H9 (cell line): ENCODE measurements at regions not wholly inside any gene's neighbourhood (a gene's known extent, or its start where the extent isn't known, plus 50 kb on each side); places are given as distances from the start of the nearest gene placed in this dataset.

Experiments
- DNase-seq: peaks from one replicate; pipeline ENCODE4 v3.0.0-alpha.2; 2017
- H2AFZ ChIP-seq: one replicate; pipeline ENCODE4 v1.6.1; 2013; ENCODE audit warnings: mild to moderate bottlenecking, low read length, control low read depth, moderate library complexity
- H2AK5ac ChIP-seq: 2 replicates; pipeline ENCODE4 v1.6.1; 2013; ENCODE audit warnings: low read length, control low read depth, mixed read lengths; ENCODE audit not compliant: insufficient read length
- H2BK120ac ChIP-seq: one replicate; pipeline ENCODE4 v1.6.1; 2013; ENCODE audit warnings: low read depth, mild to moderate bottlenecking, low read length, control low read depth, inconsistent platforms; ENCODE audit not compliant: poor library complexity, severe bottlenecking
- H2BK12ac ChIP-seq: 2 replicates; pipeline ENCODE4 v1.6.1; 2013; ENCODE audit warnings: low read length, control low read depth, mixed read lengths, low read depth; ENCODE audit not compliant: insufficient read length
- H2BK15ac ChIP-seq: 2 replicates; pipeline ENCODE4 v1.6.1; 2013; ENCODE audit warnings: low read depth, low read length, control low read depth
- H2BK20ac ChIP-seq: one replicate; pipeline ENCODE4 v1.6.1; 2013; ENCODE audit warnings: low read depth, mild to moderate bottlenecking, low read length, control low read depth, inconsistent platforms; ENCODE audit not compliant: poor library complexity, severe bottlenecking
- H2BK5ac ChIP-seq: 2 replicates; pipeline ENCODE4 v1.6.1; 2013; ENCODE audit warnings: low read length, control low read depth, mixed read lengths; ENCODE audit not compliant: insufficient read length
- H3K14ac ChIP-seq: 2 replicates; pipeline ENCODE4 v1.6.1; 2013; ENCODE audit warnings: low read length, control low read depth; ENCODE audit not compliant: insufficient read depth
- H3K18ac ChIP-seq: 2 replicates; pipeline ENCODE4 v1.6.1; 2013; ENCODE audit warnings: low read depth, mild to moderate bottlenecking, mixed read lengths, low read length, control low read depth; ENCODE audit not compliant: insufficient read length
- H3K23ac ChIP-seq: 2 replicates; pipeline ENCODE4 v1.6.1; 2013; ENCODE audit warnings: low read length, control low read depth, mixed read lengths, low read depth; ENCODE audit not compliant: insufficient read length
- H3K23me2 ChIP-seq: 2 replicates; pipeline ENCODE4 v1.6.1; 2013; ENCODE audit warnings: low read depth, mild to moderate bottlenecking, mixed read lengths, low read length, control low read depth; ENCODE audit not compliant: insufficient read length, poor library complexity, severe bottlenecking
- H3K27ac ChIP-seq: 2 replicates; pipeline ENCODE4 v1.5.1; 2013; ENCODE audit warnings: low read length, control low read depth, mixed read lengths, low read depth; ENCODE audit not compliant: insufficient read length
- H3K27me3 ChIP-seq: 2 replicates; pipeline ENCODE4 v1.6.1; 2013; ENCODE audit warnings: low read length, control low read depth, inconsistent platforms; ENCODE audit not compliant: insufficient read depth
- H3K4ac ChIP-seq: 2 replicates; pipeline ENCODE4 v1.6.1; 2013; ENCODE audit warnings: low read depth, mild to moderate bottlenecking, control low read depth, inconsistent platforms, low read length, moderate library complexity
- H3K4me1 ChIP-seq: 2 replicates; pipeline ENCODE4 v1.6.1; 2013; ENCODE audit warnings: low read length, control low read depth, inconsistent platforms; ENCODE audit not compliant: insufficient read depth
- H3K4me2 ChIP-seq: 2 replicates; pipeline ENCODE4 v1.6.1; 2013; ENCODE audit warnings: low read length, control low read depth, mixed read lengths; ENCODE audit not compliant: insufficient read length, insufficient read depth
- H3K56ac ChIP-seq: 2 replicates; pipeline ENCODE4 v1.6.1; 2013; ENCODE audit warnings: low read depth, mild to moderate bottlenecking, mixed read lengths, low read length, control low read depth; ENCODE audit not compliant: insufficient read length
- H3K79me1 ChIP-seq: 2 replicates; pipeline ENCODE4 v1.6.1; 2013; ENCODE audit warnings: low read depth, mild to moderate bottlenecking, moderate library complexity, low read length, control low read depth, inconsistent platforms; ENCODE audit not compliant: insufficient read depth, poor library complexity, severe bottlenecking
- H3K79me2 ChIP-seq: 2 replicates; pipeline ENCODE4 v1.6.1; 2013; ENCODE audit warnings: low read length, control low read depth, inconsistent platforms; ENCODE audit not compliant: insufficient read depth
- H3K9ac ChIP-seq: 2 replicates; pipeline ENCODE4 v1.6.1; 2013; ENCODE audit warnings: low read length, control low read depth, mixed read lengths; ENCODE audit not compliant: insufficient read length; ENCODE audit errors: extremely low read depth
- H3K9me3 ChIP-seq: one replicate; pipeline ENCODE4 v1.6.1; 2013; ENCODE audit warnings: low read depth, low read length, inconsistent platforms; ENCODE audit not compliant: control insufficient read depth
- H3T11ph ChIP-seq: one replicate; pipeline ENCODE4 v1.6.1; 2013; ENCODE audit warnings: mild to moderate bottlenecking, low read length, control low read depth, inconsistent platforms
- H4K20me1 ChIP-seq: one replicate; pipeline ENCODE4 v1.6.1; 2013; ENCODE audit not compliant: control insufficient read depth, insufficient read length, insufficient read depth
- H4K5ac ChIP-seq: 2 replicates; pipeline ENCODE4 v1.6.1; 2013; ENCODE audit warnings: low read depth, mild to moderate bottlenecking, mixed read lengths, low read length, control low read depth; ENCODE audit not compliant: insufficient read length
- H4K8ac ChIP-seq: replicated peaks from 2 replicates; pipeline ENCODE4 v1.6.1; 2013; ENCODE audit warnings: low read length, control low read depth, mixed read lengths, low read depth; ENCODE audit not compliant: insufficient read length
- H4K91ac ChIP-seq: 2 replicates; pipeline ENCODE4 v1.6.1; 2013; ENCODE audit warnings: low read depth, mild to moderate bottlenecking, moderate library complexity, mixed read lengths, low read length, control low read depth; ENCODE audit not compliant: insufficient read length
- H3K27ac Mint-ChIP-seq, 3 experiments: 2 replicates in 2 of 3; 3 replicates in 1 of 3; pipeline ENCODE4 v1.8.0; 2020 to 2021; ENCODE audit warnings: mixed read lengths in 3 of 3, mild to moderate bottlenecking in 1 of 3, moderate library complexity in 1 of 3
- H3K27me3 Mint-ChIP-seq: 2 replicates; pipeline ENCODE4 v1.8.0; 2021; ENCODE audit warnings: low read depth, mild to moderate bottlenecking, moderate library complexity, mixed read lengths
- H3K36me3 Mint-ChIP-seq, 3 experiments: 2 replicates in 2 of 3; 3 replicates in 1 of 3; pipeline ENCODE4 v1.8.0; 2020 to 2021; ENCODE audit warnings: low read depth in 3 of 3, mixed read lengths in 3 of 3; ENCODE audit not compliant: insufficient read depth in 1 of 3
- H3K4me1 Mint-ChIP-seq, 2 experiments: 2 replicates each; pipeline ENCODE4 v1.8.0; 2020; ENCODE audit warnings: mixed read lengths in 2 of 2
- H3K4me3 Mint-ChIP-seq, 2 experiments: 2 replicates in 1 of 2; 3 replicates in 1 of 2; pipeline ENCODE4 v1.8.0; 2020 to 2021; ENCODE audit warnings: mild to moderate bottlenecking in 2 of 2, mixed read lengths in 2 of 2, moderate library complexity in 1 of 2
- H3K9me3 Mint-ChIP-seq, 2 experiments: 2 replicates in 1 of 2; 3 replicates in 1 of 2; pipeline ENCODE4 v1.8.0; 2020; ENCODE audit warnings: mild to moderate bottlenecking in 2 of 2, mixed read lengths in 2 of 2, moderate library complexity in 1 of 2
- CTCF ChIP-seq: fragments of 200-600 bp; sonication (generic); conservative IDR thresholded peaks from 3 replicates; pipeline ENCODE4 v1.8.0; 2021; ENCODE audit warnings: antibody characterized with exemption, mild to moderate bottlenecking
- WGBS: extraction: QIAGEN DNeasy Blood & Tissue Kit; methylation state at CpG from one replicate; pipeline ENCODE4 v1.1.7; 2013; ENCODE audit warnings: missing lambda C conversion rate, low lambda C conversion rate, mixed read lengths; ENCODE audit not compliant: insufficient read length; ENCODE audit errors: extremely low coverage; 5-methylcytosine and 5-hydroxymethylcytosine counted together

- Mint-ChIP-seq H3K4me3 (no peak overlapping the region), H3K4me1 (peaks cover 0 to 4% of the 10 kb centered on the region in 2 experiments; a peak in 3 of 4 replicates), H3K36me3 (no peaks in the 10 kb centered on the region), H3K9me3 (no peaks in the 10 kb centered on the region), H3K27ac (no peak overlapping the region), H3K27me3 (peaks cover 3% of the 10 kb centered on the region; the same call in 1 of the 2 replicates)
- Histone ChIP-seq H2AK5ac (no peak overlapping the region), H3K79me2 (no peaks in the 10 kb centered on the region), H3K9ac (no peak overlapping the region), H3K56ac (no peak overlapping the region), H4K20me1 (no peaks in the 10 kb centered on the region), H2BK5ac (no peak overlapping the region), H3K23ac (no peak overlapping the region), H3K18ac (no peak overlapping the region), H3K4me2 (no peak overlapping the region), H4K5ac (no peak overlapping the region), H2BK120ac (no peak overlapping the region), H3K9me3 (no peaks in the 10 kb centered on the region), H3K4ac (no peak overlapping the region), H4K8ac (no peak overlapping the region), H2AFZ (no peak overlapping the region), H3K14ac (no peak overlapping the region), H3T11ph (no peak overlapping the region), H3K27ac (no peak overlapping the region), H3K79me1 (no peaks in the 10 kb centered on the region), H2BK15ac (no peak overlapping the region), H3K23me2 (no peaks in the 10 kb centered on the region), H3K27me3 (no peaks in the 10 kb centered on the region), H2BK12ac (no peak overlapping the region), H3K4me1 (no peaks in the 10 kb centered on the region; the same call in 1 of the 2 replicates), H4K91ac (no peak overlapping the region), H2BK20ac (no peak overlapping the region)
- WGBS, result no CpG with 5 or more reads among the region's 3 CpGs
- no peak for DNase-seq
- TF ChIP-seq CTCF, result no peak
These were observed 108.5 kb downstream of the UNC5CL start for GRCh38 chr6:40930555-40930954.
